GM18508 (cell line): ENCODE measurements at regions not wholly inside any gene's neighbourhood (a gene's known extent, or its start where the extent isn't known, plus 50 kb on each side); places are given as distances from the start of the nearest gene placed in this dataset.
"Not testable (repeated sequence)": the region's sequence is repeated elsewhere in the genome, so short reads cannot be mapped to it uniquely, and the experiment has no call there.

Experiments
- ATAC-seq: cut with Tn5 transposase; IDR thresholded peaks from one replicate; pipeline ENCODE4 v1.9.1; 2021; ENCODE audit warnings: moderate number of reproducible peaks; ENCODE audit not compliant: insufficient read depth, unreplicated experiment

DNA sequence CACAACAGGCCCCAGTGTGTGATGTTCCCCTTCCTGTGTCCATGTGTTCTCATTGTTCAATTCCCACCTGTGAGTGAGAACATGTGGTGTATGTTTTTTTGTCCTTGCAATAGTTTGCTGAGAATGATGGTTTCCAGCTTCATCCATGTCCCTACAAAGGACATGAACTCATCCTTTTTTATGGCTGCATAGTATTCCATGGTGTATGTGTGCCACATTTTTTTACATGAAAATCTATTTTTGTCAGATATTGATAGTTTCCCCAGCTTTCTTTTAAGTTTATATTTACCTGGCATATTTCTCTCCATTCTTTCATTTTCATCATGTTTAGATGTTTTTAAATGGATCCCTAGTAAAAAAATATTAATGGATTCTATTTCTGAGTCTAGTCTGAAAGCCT lies 264.2 kb upstream of the UGT8 start:
- not testable (repeated sequence) for ATAC-seq

DNA sequence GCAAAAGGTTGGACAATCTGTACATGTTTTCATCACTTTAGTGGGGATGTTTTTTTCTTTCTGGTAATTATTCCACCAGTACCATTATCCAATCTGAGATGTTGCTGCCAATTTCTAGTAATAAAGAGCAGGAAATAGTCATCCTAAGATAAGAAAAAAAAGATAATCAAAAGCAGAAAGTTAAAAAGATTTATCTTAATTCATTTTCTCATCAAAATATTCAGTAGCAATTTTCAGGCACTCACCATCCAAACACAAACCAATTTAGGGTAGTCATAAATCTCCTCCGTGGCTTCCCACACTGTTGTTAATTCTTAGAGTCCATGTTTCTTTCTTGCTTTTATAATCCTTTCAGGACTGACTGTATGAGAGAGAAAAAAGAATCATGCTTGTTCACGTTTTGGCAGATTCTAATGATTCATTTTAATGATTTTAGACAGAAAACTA lies 263.7 kb upstream of the UGT8 start:
- ATAC-seq: no peak

DNA sequence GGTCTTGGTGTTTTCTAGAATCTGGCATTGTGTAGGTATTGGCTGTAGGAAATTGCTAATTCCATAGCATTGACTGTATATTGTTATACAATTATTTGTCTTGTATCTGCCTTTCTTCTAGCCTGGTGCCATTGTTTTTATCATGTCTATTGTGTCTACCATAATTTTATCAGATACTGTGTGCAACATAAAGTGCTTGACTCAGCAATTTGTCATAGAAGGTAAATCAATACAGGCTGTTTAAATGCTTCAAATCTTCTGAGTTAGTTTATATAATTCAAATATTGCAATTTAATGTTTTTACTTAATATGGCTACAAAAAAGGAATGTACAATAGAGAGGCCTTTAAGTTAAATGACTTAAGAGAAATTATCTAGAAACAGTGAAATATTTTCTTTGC lies 263.3 kb upstream of the UGT8 start:
- no peak for ATAC-seq

DNA sequence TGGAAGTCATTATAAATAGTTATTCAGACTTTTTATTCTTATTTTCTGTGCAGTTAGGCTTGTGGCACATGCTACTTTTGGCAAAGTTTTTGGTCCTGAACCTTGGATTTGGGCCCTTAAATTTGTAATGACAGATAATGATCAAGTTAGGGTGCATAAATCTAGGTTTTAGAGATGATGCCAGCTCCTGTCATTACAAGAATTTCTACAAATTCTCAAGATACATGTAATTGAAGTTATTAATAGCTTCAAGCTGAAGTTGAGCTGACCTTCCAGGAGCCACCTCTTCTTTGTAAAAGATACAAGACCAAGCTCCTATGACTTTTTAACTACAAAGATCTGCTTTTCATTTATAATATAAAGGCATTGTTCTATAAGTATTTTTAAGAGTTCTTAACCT lies 255.6 kb upstream of the UGT8 start:
- ATAC-seq: no peak

DNA sequence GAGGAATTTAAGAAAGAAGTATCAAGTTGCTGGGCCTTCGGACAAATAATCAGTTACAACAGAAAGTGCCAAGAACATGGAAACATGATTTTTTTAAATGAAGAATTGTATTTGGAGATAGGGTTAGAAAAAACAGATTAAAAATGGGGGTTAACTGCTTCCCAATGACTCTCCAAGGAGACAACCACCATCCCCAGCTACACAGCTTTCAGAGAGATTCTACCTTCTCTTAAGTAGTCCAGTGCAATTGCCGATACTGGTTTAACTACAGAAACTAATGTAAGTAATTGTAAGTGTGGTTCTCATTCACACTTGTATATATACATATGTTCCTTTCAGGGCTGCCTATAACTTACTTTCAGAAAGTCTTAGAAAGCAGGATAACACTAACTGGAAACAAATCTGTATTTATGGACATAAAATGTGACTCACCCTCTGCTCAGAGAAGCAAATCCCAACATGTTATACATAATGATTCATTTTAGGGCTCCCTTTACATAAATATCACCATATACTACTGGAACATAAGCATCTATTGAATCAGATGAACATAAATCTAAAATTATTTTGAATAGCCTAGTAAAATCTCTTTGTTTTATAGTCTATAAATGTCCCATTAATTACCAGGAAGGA lies 248.9 kb upstream of the UGT8 start:
- no peak for ATAC-seq

DNA sequence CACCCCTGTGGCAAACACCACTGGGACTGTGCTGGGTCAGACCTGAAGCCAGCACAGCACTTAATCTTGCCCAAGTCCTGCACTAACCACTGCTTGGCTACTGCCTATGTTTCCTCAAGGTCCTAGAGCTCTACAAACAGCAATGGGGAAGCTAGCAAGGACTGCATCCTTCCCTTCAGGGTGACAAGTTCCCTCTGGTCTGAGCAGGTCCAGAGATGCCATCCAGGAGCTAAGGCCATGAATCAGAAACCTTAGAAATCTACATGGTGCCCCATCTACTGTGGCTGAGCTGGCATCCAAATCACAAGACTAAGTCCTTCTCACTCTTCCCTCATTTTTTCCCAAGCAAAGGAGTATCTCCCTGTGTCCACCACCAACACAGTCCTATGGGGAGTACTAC lies 239.7 kb upstream of the UGT8 start:
- no peak for ATAC-seq

DNA sequence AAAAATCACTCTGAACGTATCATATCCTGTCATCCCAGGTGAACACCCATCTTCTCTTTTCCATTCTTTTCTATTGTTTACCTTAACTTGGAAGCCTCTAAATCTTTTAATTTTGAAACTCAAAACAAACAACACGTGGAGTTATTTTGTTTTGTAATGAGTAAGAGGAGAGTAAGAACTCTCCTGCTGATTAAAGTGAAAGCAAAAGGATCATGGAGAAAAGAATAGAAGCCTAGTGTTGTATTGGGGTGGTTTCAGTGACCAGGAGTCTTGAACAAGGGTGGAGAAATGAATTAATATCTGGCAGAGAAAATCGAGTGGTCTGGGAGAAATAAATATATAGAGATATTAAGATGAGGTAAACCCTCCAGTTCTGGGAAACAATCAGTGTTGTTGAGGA lies 237.4 kb upstream of the UGT8 start:
- no peak for ATAC-seq

DNA sequence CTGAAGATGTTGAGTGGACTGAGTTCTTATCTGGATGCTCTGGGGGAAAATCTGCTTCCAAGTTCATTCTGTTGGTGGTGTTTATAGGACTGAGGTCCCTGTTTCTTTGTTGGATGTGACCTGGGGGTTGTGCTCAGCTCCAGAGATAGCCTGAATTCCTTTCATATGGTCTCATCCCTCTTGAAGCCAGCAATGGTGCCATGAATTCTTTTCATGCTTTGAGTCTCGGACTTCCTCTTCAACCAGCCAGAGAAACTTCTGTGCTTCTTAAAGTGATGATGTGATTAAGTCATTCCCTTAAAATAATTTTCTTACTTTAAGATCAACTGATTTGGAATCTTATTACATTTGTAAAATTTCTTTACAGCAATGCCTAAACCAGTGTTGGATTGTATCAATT lies 233.8 kb upstream of the UGT8 start:
- no peak for ATAC-seq

DNA sequence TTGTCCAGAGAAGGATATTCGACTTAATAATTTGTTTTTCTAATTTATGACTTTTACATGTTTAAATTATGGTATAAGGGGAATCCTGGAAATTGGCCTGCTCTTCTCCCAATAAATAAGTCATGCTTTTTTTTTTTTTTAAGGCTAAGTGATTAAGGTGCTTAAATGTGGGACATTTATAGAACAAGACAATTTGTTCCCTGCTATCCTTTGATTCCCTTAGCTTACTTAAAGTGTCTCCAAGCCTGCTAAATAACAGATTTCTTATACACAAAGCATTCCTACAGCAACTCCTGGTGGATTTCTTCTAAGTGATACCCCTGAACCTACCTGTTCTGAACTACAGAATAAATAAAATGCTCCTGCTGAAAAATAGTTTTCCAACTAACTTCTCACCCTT lies 233.0 kb upstream of the UGT8 start:
- ATAC-seq: no peak

DNA sequence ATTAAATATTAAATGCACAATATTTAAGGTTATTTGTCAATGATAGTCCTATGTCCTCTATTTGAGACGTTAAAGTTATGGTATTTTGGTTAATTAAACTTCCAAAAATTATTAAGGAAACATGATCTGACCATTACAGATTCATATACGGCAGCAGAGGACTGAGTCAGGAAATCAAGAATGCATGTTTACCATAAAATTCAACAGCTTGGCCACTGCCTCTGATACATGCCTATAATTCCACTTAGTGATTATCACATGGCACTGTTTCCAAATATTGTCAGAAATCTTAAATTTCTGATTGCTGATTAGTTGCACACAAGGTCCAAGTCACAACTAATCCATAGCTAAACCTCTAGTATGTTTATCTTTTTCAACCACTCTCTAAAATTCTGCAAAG lies 232.2 kb upstream of the UGT8 start:
- no peak for ATAC-seq

DNA sequence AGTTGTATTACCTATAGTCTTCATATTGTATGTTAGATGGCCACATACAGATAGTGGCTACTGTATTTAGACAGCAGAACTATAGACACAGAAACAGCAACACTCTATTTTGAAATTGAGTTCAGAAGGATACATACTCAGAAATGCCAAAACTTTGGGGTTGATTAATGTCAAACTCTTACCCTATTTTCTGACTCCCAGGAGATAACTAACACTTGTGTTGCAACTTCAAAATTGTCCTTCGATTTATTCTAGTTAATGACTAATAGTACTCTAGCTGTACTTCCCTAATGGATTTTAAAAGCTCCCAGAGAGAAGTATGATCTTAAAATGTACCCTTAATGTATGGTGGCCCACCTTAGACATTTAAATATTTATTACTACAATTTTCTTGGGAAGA lies 229.9 kb upstream of the UGT8 start:
- no peak for ATAC-seq

DNA sequence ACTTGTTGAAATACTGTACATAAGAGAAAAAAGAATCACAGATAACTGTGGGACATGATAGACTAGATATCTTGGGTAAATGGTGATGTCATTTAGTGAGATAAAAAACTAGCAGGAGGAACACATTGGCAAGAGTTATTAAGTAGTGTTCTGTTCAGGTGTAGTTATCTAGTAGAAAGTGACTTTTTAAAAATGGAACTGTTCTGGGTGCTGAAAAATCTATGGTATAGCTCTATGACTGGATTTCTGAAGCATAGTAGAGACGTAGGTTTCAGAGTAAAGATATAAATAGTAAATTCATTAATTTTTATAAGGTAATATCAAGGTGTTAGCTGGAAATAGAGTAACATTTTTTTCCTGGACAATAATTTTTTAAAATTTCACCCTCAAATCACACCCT lies 225.1 kb upstream of the UGT8 start:
- no peak for ATAC-seq

DNA sequence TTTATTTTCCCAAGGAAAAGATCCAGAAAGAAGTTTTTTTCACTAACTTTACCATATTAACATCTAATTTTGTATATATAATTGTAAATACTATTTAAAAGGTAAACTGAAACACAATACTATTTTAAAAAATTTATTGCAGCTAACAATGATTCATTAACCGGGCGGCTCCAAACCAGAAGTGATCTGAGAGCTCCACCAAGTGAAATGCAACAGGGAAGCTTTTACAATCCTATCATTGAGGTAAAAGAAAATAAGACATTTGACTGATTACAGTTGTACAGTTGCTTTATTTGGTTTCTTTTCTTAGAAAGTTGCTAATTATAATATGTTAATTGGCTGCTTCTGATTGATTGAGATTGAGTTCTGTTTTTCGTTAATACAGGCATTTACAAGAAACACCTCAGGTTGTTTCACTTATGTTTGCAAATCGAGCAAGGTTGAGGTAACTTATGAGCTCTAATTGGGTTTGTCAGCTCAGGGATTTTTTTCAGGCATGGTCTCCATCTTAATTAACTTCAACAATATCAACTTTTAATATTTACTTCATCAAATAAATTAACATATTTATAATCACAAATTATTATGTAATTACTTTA lies 220.2 kb upstream of the UGT8 start:
- ATAC-seq: no peak

DNA sequence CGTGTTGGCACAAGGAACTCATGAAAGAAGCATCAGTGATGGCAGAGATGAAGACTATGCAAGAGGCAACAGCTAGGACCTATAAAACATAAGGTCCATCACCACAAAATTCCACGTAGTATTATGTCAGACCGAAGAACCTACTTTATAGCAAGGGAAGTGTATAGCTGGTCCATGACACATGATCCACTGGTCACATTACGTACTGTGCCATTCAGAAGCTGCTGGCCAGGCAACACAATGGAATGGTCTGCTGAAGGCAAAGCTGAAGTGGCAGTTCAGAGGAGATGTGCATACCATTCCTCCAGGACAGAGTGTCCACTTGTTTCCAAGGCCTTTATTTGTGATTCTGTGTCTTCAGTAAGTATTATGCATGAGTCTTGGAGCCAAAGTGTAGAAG lies 215.5 kb upstream of the UGT8 start:
- no peak for ATAC-seq

DNA sequence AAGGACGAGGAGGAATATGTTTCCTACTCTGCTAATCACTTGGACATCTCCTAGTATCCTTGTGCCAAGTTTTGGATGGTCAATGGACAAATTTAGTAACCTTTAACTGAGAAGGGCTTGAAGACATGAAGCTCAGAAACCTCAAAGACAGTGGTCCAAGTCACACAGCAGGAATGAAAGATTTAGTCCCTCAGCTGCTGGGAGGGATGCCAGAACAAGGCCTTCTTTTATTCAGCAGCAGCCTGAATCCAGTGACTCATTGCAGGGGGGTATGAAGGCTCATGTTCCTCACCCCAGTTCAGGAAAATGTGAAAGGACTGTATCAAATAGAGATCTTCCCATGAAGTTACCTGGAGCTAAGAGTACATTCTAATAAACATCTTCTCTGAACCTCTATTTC lies 214.9 kb upstream of the UGT8 start:
- ATAC-seq: no peak

DNA sequence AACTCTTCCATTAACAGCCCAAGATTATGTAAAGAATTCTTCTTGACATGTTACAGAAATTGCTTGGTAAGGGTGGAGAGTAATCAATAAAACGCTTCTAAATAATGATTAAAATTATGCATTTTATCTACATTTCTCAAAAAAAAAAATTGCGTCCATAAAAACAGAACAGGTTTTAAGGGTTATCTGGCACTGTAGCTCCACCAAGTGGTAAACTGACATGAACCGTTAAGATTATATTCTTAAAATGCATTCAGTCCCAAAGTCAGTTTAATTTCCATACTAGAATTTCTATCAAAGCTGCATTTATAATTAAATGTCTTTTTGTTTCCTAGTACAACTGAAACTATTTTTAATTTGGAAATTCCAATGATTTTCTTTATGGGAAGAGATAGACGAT lies 214.0 kb upstream of the UGT8 start:
- no peak for ATAC-seq

DNA sequence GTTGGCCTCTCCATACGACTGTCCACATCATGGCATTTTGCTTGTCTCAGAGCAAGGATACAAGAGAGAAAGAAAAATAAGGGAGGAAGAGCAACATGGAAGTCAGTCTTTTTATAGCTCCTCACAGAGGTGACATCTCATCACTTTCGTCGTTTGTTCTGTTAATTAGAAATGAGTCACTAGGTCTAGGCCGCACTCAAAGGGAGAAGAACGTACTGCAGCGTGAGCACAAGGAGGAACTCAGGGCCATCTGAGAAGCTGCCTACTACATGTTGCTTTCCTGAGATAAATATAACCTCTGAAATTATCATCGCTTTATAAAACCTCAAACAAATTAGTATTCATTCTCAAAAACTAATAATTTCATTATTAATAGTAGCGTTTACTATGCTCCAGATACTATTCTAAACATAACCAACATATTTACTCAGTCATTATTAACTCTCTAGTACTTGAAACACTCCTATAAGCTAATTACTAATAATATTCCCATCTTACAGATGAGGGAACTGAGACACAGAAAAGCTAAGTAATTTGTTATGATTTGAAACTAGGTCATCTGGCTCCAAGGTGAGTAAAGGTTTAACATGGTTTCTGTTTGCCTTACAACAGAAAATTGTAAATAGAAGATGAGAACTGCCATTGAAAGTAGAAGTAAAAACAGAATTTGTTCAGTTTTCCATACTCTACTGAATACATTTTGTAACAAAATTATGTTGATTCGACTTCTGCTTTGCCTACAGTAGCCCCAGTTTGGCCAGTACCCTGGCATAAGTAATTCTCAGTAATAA lies 213.2 kb upstream of the UGT8 start:
- no peak for ATAC-seq

DNA sequence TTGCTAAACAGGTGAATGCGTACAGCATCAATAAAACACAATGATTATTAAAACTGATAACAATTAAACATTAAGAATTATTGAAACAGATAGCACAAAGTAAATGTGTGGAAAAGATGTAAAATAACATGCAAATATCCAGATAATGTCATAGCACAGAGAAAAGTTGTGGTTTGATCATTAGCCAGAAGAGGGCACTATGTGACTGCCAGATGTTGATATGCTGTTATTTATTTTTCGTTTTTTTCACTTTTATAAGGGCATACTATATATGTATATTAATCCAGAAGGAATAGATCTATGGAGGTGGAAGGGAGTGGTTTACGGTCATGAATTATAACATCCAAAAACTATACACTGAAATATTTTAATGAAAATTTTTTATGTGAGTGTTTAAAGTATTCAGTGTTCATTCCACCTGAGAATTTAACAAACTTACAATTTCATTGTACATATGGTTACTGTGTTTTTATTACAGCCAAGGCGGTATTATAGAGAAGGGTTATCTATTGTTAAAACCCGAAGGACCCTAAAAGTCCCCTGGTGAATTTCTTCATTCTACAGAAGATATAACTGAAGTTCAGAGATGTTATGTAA lies 211.9 kb upstream of the UGT8 start:
- no peak for ATAC-seq

DNA sequence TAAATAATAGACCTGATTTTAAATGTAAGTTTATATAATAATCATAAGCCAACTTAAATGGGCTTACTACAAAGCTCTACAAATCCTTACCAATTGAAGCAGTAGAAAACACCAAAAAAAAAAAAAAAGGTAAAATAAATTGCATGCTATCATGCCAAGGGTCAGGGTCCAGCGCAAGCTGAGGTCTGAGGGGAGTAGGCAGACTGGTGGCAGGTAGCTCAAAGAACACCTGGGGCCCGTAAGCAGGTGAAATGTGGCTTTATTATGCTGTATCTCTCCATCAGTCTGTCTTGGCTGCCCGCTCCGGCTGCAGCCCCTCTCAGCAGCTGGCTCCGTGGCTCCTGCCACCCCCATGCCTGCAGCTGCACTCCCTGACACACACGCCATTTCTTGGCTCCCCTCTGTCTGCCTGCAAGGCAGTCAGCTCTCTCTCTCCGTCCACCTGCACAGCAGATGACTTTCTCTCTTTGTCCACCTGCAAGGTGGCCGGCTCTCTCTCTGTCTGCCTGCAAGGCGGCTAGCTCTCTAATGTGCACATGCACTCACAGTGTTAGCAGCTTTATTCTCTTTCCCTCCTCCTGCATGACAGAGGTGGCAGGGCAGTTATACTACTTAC lies 209.4 kb upstream of the UGT8 start:
- no peak for ATAC-seq

DNA sequence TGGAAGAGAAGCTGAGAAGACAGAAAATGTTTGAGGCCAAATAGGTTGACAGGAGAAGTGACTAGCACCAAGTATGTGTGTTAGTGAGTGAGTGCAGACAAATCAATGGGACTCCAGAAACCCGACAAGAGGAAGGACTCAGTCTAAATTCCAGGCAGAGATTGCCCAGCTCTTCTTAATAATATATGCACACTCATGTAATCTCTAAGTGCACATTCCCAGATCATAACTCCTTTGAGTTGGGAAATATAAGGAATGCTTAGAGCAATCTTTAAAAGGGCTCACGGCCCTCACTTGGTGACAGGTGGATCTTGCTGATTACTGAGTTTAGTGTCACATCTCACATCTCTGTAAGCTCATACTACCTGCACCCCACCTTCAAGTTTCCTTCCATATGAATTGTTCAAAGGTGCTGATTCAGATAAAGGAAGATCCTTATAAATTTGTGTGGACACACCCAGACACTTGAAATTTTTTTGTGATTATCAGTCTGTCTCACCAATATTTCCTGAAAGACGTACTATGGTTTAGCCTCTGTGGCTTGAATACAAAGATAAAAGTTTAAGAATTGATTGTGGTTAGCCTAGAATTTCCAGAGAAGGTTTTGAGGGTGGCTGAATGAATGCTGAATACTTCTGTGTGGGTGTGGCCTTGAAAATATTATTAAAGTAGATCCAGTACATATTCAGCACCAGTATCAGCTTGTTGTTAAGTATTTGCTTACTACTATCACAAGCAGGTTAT lies 205.1 kb upstream of the UGT8 start:
- no peak for ATAC-seq
